Upper lobe of right lung (tissue), 1 donor: ENCODE measurements at regions not wholly inside any gene's neighbourhood (a gene's known extent, or its start where the extent isn't known, plus 50 kb on each side); places are given as distances from the start of the nearest gene placed in this dataset.

Experiments used
- ATAC-seq: fragments of 200-7000 bp; cut with Tn5 transposase; one replicate; pipeline ENCODE4 v1.9.1; 2020; ENCODE audit warnings: mild to moderate bottlenecking, moderate library complexity
- DNase-seq: peaks from one replicate; pipeline ENCODE4 v3.0.0-alpha.2; 2020
- H3K27ac ChIP-seq: fragments of 200-600 bp; one replicate; pipeline ENCODE4 v1.8.0; 2022
- H3K27me3 ChIP-seq: fragments of 200-600 bp; one replicate; pipeline ENCODE4 v1.8.0; 2022; ENCODE audit warnings: mild to moderate bottlenecking
- H3K36me3 ChIP-seq: fragments of 200-600 bp; one replicate; pipeline ENCODE4 v1.8.0; 2022
- H3K4me1 ChIP-seq: fragments of 200-600 bp; one replicate; pipeline ENCODE4 v1.8.0; 2022
- H3K4me3 ChIP-seq: fragments of 200-600 bp; one replicate; pipeline ENCODE4 v1.8.0; 2022; ENCODE audit warnings: mild to moderate bottlenecking
- H3K9me3 ChIP-seq: fragments of 200-600 bp; one replicate; pipeline ENCODE4 v1.8.0; 2022
- CTCF ChIP-seq: fragments of 200-600 bp; IDR thresholded peaks from one replicate; pipeline ENCODE4 v1.8.0; 2022; ENCODE audit warnings: antibody characterized with exemption
- intact Hi-C: fragments of 100-400 bp; cut with DNase I; formaldehyde crosslinking; loops from one replicate; pipeline ENCODE4 v1.11.0; 2022
- donor health status: DM: no; HTN: yes; CAD: no; lungs with severe emphysema.

GRCh38 chr6:43837507-43837906 is 67.5 kb downstream of the VEGFA start:
- H3K27ac ChIP-seq: no peak overlapping the region
- no peak for TF ChIP-seq CTCF
- no peak for DNase-seq
- intact Hi-C loops: no loop called here
- no peak for ATAC-seq
- H3K9me3 ChIP-seq: no peaks in the 10 kb centered on the region
- H3K36me3 ChIP-seq: no peaks in the 10 kb centered on the region
- no peaks in the 10 kb centered on the region for H3K27me3 ChIP-seq
- peaks cover 5% of the 10 kb centered on the region for H3K4me1 ChIP-seq
- no peak overlapping the region for H3K4me3 ChIP-seq

GRCh38 chr6:43836507-43837240 is 66.7 kb downstream of the VEGFA start:
- peaks cover 5% of the 10 kb centered on the region for H3K4me1 ChIP-seq
- DNase-seq (no peak), ATAC-seq (no peak)
- H3K27me3 ChIP-seq: no peaks in the 10 kb centered on the region
- no peak for TF ChIP-seq CTCF
- H3K9me3 ChIP-seq: no peaks in the 10 kb centered on the region
- intact Hi-C loops: no loop called here
- no peak overlapping the region for H3K27ac ChIP-seq
- H3K4me3 ChIP-seq: no peak overlapping the region
- no peaks in the 10 kb centered on the region for H3K36me3 ChIP-seq
